IMR-90 (cell line): ENCODE measurements at regions not wholly inside any gene's neighbourhood (a gene's known extent, or its start where the extent isn't known, plus 50 kb on each side); places are given as distances from the start of the nearest gene placed in this dataset.

Source experiments
- ATAC-seq: fragments of 200-7000 bp; cut with Tn5 transposase; 2 replicates; pipeline ENCODE4 v1.9.1; 2020; ENCODE audit warnings: low read depth, mild to moderate bottlenecking, moderate library complexity
- BruUV-seq: library from RNA; stranded (reverse); fragments of 400-500 nt; replicated peaks from 2 replicates; lab custom pipeline; 2021; lab: Mats Ljungman, UMichigan
- CTCF ChIA-PET: fragments of 300-600 bp; formaldehyde crosslinking; extraction: SDS; loops from one replicate; lab custom pipeline; 2021; ENCODE audit warnings: antibody characterized with exemption; lab: Yijun Ruan, JAX
- POLR2A ChIA-PET: fragments of 300-600 bp; sonication (Branson Sonifier 250); formaldehyde crosslinking; loops from one replicate; lab custom pipeline; 2022; ENCODE audit warnings: antibody characterized with exemption; ENCODE audit not compliant: unreplicated experiment; lab: Charles Lee
- DNase-seq: peaks from one replicate; pipeline ENCODE4 v3.0.0; 2013
- H2AFZ ChIP-seq: replicated peaks from 2 replicates; pipeline ENCODE3; 2013; ENCODE audit warnings: low read length, mild to moderate bottlenecking; ENCODE audit not compliant: poor library complexity
- H2AK5ac ChIP-seq: 2 replicates; pipeline ENCODE4 v1.6.1; 2013; ENCODE audit warnings: low read depth, low read length, inconsistent platforms
- H2AK9ac ChIP-seq: replicated peaks from 2 replicates; pipeline ENCODE3; 2013; ENCODE audit warnings: mild to moderate bottlenecking, low read depth, low read length, moderate library complexity; ENCODE audit not compliant: poor library complexity
- H2BK120ac ChIP-seq: 2 replicates; pipeline ENCODE4 v1.6.1; 2013; ENCODE audit warnings: low read depth, low read length, inconsistent platforms
- H2BK15ac ChIP-seq: 3 replicates; pipeline ENCODE4 v1.6.1; 2013; ENCODE audit warnings: low read depth, low read length, inconsistent platforms
- H2BK20ac ChIP-seq: 2 replicates; pipeline ENCODE4 v1.6.1; 2013; ENCODE audit warnings: low read depth, mild to moderate bottlenecking, inconsistent platforms, low read length, moderate library complexity
- H2BK5ac ChIP-seq: 2 replicates; pipeline ENCODE4 v1.6.1; 2013; ENCODE audit warnings: mild to moderate bottlenecking, low read depth, low read length, inconsistent platforms; ENCODE audit not compliant: poor library complexity, severe bottlenecking
- H3K14ac ChIP-seq: replicated peaks from 2 replicates; pipeline ENCODE4 v1.6.1; 2013; ENCODE audit warnings: low read depth, low read length, inconsistent platforms
- H3K18ac ChIP-seq: 2 replicates; pipeline ENCODE4 v1.6.1; 2013; ENCODE audit warnings: low read depth, low read length, control low read depth
- H3K23ac ChIP-seq: 2 replicates; pipeline ENCODE4 v1.6.1; 2013; ENCODE audit warnings: low read depth, low read length, inconsistent platforms
- H3K27ac ChIP-seq: 2 replicates; pipeline ENCODE4 v1.5.1; 2013; ENCODE audit warnings: mild to moderate bottlenecking, control low read depth, low read length; ENCODE audit not compliant: insufficient read depth
- H3K27me3 ChIP-seq: 2 replicates; pipeline ENCODE4 v1.6.1; 2013; ENCODE audit warnings: low read length; ENCODE audit not compliant: control insufficient read depth, insufficient read depth
- H3K36me3 ChIP-seq: 2 replicates; pipeline ENCODE4 v1.6.1; 2013; ENCODE audit warnings: low read length, mixed read lengths; ENCODE audit not compliant: control insufficient read depth, insufficient read depth
- H3K4ac ChIP-seq: 2 replicates; pipeline ENCODE4 v1.6.1; 2013; ENCODE audit warnings: low read depth, low read length, inconsistent platforms
- H3K4me1 ChIP-seq: 2 replicates; pipeline ENCODE4 v1.6.1; 2013; ENCODE audit warnings: low read length, mixed read lengths; ENCODE audit not compliant: control insufficient read depth, insufficient read depth
- H3K4me2 ChIP-seq: 2 replicates; pipeline ENCODE4 v1.6.1; 2013; ENCODE audit warnings: low read depth, mild to moderate bottlenecking, control low read depth, low read length, moderate library complexity
- H3K4me3 ChIP-seq: 2 replicates; pipeline ENCODE4 v1.5.1; 2013; ENCODE audit warnings: low read depth, mild to moderate bottlenecking, control low read depth, low read length, moderate library complexity; ENCODE audit not compliant: insufficient read depth
- H3K56ac ChIP-seq: 2 replicates; pipeline ENCODE4 v1.6.1; 2013; ENCODE audit warnings: low read length, inconsistent platforms; ENCODE audit not compliant: insufficient read depth; ENCODE audit errors: extremely low read depth
- H3K79me1 ChIP-seq, 2 experiments: 2 replicates each; pipeline ENCODE4 v1.6.1; 2013; ENCODE audit warnings: low read length in 2 of 2, inconsistent platforms in 1 of 2, low read depth in 1 of 2
- H3K9ac ChIP-seq: 2 replicates; pipeline ENCODE4 v1.6.1; 2013; ENCODE audit warnings: low read depth, low read length, control low read depth
- H3K9me1 ChIP-seq: 2 replicates; pipeline ENCODE4 v1.6.1; 2013; ENCODE audit warnings: low read length, inconsistent platforms; ENCODE audit not compliant: insufficient read depth
- H3K9me3 ChIP-seq: 2 replicates; pipeline ENCODE4 v1.6.1; 2013; ENCODE audit warnings: low read length; ENCODE audit not compliant: control insufficient read depth, insufficient read depth
- H4K20me1 ChIP-seq: 2 replicates; pipeline ENCODE4 v1.6.1; 2013; ENCODE audit warnings: low read length, inconsistent platforms; ENCODE audit not compliant: insufficient read depth
- H4K5ac ChIP-seq: 2 replicates; pipeline ENCODE4 v1.6.1; 2013; ENCODE audit warnings: mild to moderate bottlenecking, low read depth, low read length, control low read depth
- H4K8ac ChIP-seq, 2 experiments: 2 replicates each; pipeline ENCODE4 v1.6.1; 2013; ENCODE audit warnings: low read depth in 2 of 2, low read length in 2 of 2, control low read depth in 1 of 2, inconsistent platforms in 1 of 2
- H4K91ac ChIP-seq: 2 replicates; pipeline ENCODE4 v1.6.1; 2013; ENCODE audit warnings: low read depth, low read length, inconsistent platforms; ENCODE audit not compliant: insufficient read depth
- BHLHE40 ChIP-seq: fragments of 150-350 bp; IDR thresholded peaks from 2 replicates; pipeline ENCODE4 v1.6.1; 2016; ENCODE audit warnings: mild to moderate bottlenecking, low read depth, low read length
- CHD1 ChIP-seq: IDR thresholded peaks from 2 replicates; pipeline ENCODE4 v1.6.1; 2012; ENCODE audit warnings: low read depth, low read length, improper control_type of control experiment
- CTCF ChIP-seq: conservative IDR thresholded peaks from 2 replicates; pipeline ENCODE4 v1.5.1; 2012; ENCODE audit warnings: mild to moderate bottlenecking, low read depth, low read length, improper control_type of control experiment
- FOS ChIP-seq: fragments of 150-350 bp; IDR thresholded peaks from 2 replicates; pipeline ENCODE4 v1.6.1; 2016; ENCODE audit warnings: low read depth, low read length
- MAFK ChIP-seq: IDR thresholded peaks from 2 replicates; pipeline ENCODE4 v1.6.1; 2012; ENCODE audit warnings: low read depth, low read length, improper control_type of control experiment
- MAZ ChIP-seq: IDR thresholded peaks from 2 replicates; pipeline ENCODE4 v1.6.1; 2012; ENCODE audit warnings: low read depth, mild to moderate bottlenecking, low read length, improper control_type of control experiment, moderate library complexity, borderline replicate concordance
- MXI1 ChIP-seq: IDR thresholded peaks from 2 replicates; pipeline ENCODE4 v1.6.1; 2012; ENCODE audit warnings: low read depth, mild to moderate bottlenecking, low read length, moderate library complexity, borderline replicate concordance
- NFE2L2 ChIP-seq: fragments of 150-350 bp; IDR thresholded peaks from 2 replicates; pipeline ENCODE4 v1.6.1; 2016; ENCODE audit warnings: low read depth, mild to moderate bottlenecking, low read length
- POLR2A ChIP-seq: IDR thresholded peaks from 2 replicates; pipeline ENCODE4 v1.6.1; 2012; ENCODE audit warnings: mild to moderate bottlenecking, low read depth, low read length
- RAD21 ChIP-seq: IDR thresholded peaks from 2 replicates; pipeline ENCODE4 v1.6.1; 2012; ENCODE audit warnings: low read length, improper control_type of control experiment
- RCOR1 ChIP-seq: IDR thresholded peaks from 2 replicates; pipeline ENCODE4 v1.6.1; 2012; ENCODE audit warnings: mild to moderate bottlenecking, low read length, improper control_type of control experiment; ENCODE audit not compliant: insufficient replicate concordance
- RFX5 ChIP-seq: IDR thresholded peaks from 2 replicates; pipeline ENCODE4 v1.8.0; 2012; ENCODE audit warnings: low read depth, mild to moderate bottlenecking, low read length, moderate library complexity
- SMC3 ChIP-seq: fragments of 150-350 bp; IDR thresholded peaks from 2 replicates; pipeline ENCODE4 v1.6.1; 2016; ENCODE audit warnings: low read depth, mild to moderate bottlenecking, antibody characterized with exemption, low read length, moderate library complexity
- USF2 ChIP-seq: fragments of 150-350 bp; IDR thresholded peaks from 2 replicates; pipeline ENCODE4 v1.6.1; 2017; ENCODE audit warnings: mild to moderate bottlenecking, antibody characterized with exemption, low read length, low read depth
- WGBS, 2 experiments: methylation state at CpG; one replicate each; pipeline versions ENCODE4 v1.1.5 to v1.1.7; 2013; ENCODE audit warnings: missing lambda C conversion rate in 2 of 2; ENCODE audit not compliant: insufficient read length in 1 of 2; ENCODE audit errors: extremely low coverage in 2 of 2; 5-methylcytosine and 5-hydroxymethylcytosine counted together
- dilution Hi-C: fragments of 300-500 bp; cut with HindIII; formaldehyde crosslinking; loops from one replicate; pipeline ENCODE4 v1.14.3; 2018; ENCODE audit warnings: low sequenced_read_pairs; ENCODE audit not compliant: unreplicated experiment
- in situ Hi-C: fragments of 300-500 bp; cut with MboI; formaldehyde crosslinking; loops from 3 replicates; pipeline ENCODE4 v1.14.3; 2019; ENCODE audit warnings: low sequenced_read_pairs, inconsistent platforms, mixed read lengths
- intact Hi-C: fragments of 100-400 bp; cut with micrococcal nuclease; formaldehyde crosslinking; loops from 2 replicates; pipeline ENCODE4 v1.10.0; 2022
- TF ChIP-seq, protein P1 (sequence below): fragments of 150-350 bp; IDR thresholded peaks from 2 replicates; pipeline ENCODE4 v1.6.1; 2016; ENCODE audit warnings: low read depth, mild to moderate bottlenecking, low read length, moderate library complexity, borderline replicate concordance

DNA sequence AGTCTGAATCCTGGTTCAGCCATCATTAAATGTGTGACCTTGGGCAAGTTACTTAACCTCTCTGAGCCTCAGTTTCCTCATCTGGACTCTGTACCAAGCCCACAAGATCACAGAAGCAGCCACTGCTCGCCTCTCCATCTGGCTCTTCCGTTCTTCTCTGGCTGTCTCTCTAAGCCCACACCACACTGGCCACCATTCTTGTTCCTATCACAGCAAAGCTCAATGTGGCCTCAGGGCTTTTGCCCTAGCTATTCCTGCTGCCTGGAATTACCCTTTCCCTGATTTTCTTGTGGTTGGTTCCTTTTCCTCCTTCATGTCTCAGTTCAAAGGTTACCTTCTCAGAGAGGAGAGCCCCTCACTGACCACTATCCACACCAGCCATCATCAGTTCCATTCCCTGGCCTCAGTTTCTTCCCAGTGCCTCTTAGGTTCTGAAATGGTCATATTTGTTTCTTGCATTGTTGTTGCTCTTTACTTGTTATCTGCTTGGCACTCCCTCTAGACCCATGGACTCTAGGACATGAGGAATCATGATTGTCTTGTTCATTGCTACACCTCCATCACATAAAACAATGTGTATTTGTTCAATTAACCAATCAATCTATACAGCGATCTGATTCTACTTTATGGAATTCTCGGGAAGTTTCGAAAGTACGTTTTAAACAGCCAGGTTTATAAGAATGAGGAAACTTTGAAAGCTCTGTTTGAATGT, 56.5 kb upstream of the PTPN1 start:
- no peak overlapping the region for H3K56ac ChIP-seq
- H3K36me3 ChIP-seq, result no peaks in the 10 kb centered on the region
- H4K5ac ChIP-seq, result no peak overlapping the region
- 0 out of 2 replicates have a peak overlapping the region, but pooled peaks have one; percentile 35 for H3K4ac ChIP-seq
- peaks cover 13% of the 10 kb centered on the region for H3K9me1 ChIP-seq
- no peaks in the 10 kb centered on the region for H3K27me3 ChIP-seq
- dilution Hi-C loops (no loop called here), intact Hi-C loops (no loop called here), in situ Hi-C loops (no loop called here)
- H2BK15ac ChIP-seq, result 0 out of 3 replicates have a peak overlapping the region, but pooled peaks have one; percentile 52
- H3K9ac ChIP-seq, result no peak overlapping the region
- no peaks in the 10 kb centered on the region for H3K9me3 ChIP-seq
- ChIA-PET CTCF (no interaction called here), POLR2A (no interaction called here)
- BruUV-seq, result no TSS peak
- no peak overlapping the region for H4K8ac ChIP-seq
- no peak overlapping the region for H2BK5ac ChIP-seq
- H3K27ac ChIP-seq, result no peak overlapping the region
- peak overlapping the region; percentile 27; the same call in 1 of the 2 replicates for H4K91ac ChIP-seq
- H3K4me3 ChIP-seq, result no peak overlapping the region
- H2AK5ac ChIP-seq, result peak overlapping the region; percentile 84
- no peak overlapping the region; the same call in 1 of the 2 replicates for H2BK20ac ChIP-seq
- ATAC-seq (no peak), DNase-seq (no peak)
- H3K4me1 ChIP-seq, result peaks cover 18% of the 10 kb centered on the region
- no peak overlapping the region for H2AFZ ChIP-seq
- H3K4me2 ChIP-seq, result no peak overlapping the region
- H2AK9ac ChIP-seq, result no peak overlapping the region
- H3K79me1 ChIP-seq, result no peaks in the 10 kb centered on the region; a peak in 1 of 4 replicates
- H2BK120ac ChIP-seq, result no peak overlapping the region; the same call in 1 of the 2 replicates
- 60% methylated on average over 1 of the region's 6 CpGs; no CpG with 5 or more reads in 1 of the 2 experiments for WGBS, 2 experiments
- no peak overlapping the region for H3K18ac ChIP-seq
- H3K23ac ChIP-seq, result no peak overlapping the region
- no peaks in the 10 kb centered on the region for H4K20me1 ChIP-seq
- peak overlapping the region; percentile 19; the same call in 1 of the 2 replicates for H3K14ac ChIP-seq
- TF ChIP-seq RCOR1, result no peak
- TF ChIP-seq SMC3, result no peak
- TF ChIP-seq MXI1, result no peak
- TF ChIP-seq, protein P1, sequence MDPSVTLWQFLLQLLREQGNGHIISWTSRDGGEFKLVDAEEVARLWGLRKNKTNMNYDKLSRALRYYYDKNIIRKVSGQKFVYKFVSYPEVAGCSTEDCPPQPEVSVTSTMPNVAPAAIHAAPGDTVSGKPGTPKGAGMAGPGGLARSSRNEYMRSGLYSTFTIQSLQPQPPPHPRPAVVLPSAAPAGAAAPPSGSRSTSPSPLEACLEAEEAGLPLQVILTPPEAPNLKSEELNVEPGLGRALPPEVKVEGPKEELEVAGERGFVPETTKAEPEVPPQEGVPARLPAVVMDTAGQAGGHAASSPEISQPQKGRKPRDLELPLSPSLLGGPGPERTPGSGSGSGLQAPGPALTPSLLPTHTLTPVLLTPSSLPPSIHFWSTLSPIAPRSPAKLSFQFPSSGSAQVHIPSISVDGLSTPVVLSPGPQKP, result no peak
- no peak for TF ChIP-seq POLR2A
- no peak for TF ChIP-seq MAFK
- no peak for TF ChIP-seq CTCF
- TF ChIP-seq RFX5, result no peak
- no peak for TF ChIP-seq BHLHE40
- no peak for TF ChIP-seq NFE2L2
- no peak for TF ChIP-seq FOS
- TF ChIP-seq CHD1, result no peak
- no peak for TF ChIP-seq MAZ
- no peak for TF ChIP-seq RAD21
- no peak for TF ChIP-seq USF2
